ENCODE measurements at regions not wholly inside any gene's neighbourhood (a gene's known extent, or its start where the extent isn't known, plus 50 kb on each side); places are given as distances from the start of the nearest gene placed in this dataset.

DNA sequence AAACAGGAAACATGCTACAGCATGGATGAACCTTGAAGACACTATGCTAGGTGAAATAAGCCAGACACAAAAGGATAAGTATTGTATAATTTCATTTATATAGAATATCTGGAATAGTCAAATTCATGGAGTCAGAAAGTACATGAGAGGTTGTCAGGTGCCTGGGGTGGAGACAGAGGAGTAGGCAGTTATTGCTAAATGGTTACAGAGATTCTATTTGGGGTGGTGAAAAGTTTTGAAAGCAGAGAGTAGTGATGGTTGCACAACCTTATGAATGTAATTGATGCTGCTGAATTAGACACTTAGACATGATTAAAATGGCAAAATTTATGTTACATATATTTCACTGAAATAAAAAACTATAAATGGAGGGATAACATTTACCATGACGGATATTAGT lies 197.4 kb downstream of the VAPA start:
- Histone ChIP-seq H3K4me3 (ENCODE audit: low read depth in 1 of 2, low read length in 2 of 2) (no peak overlapping the region), H3K4me1 (ENCODE audit: control insufficient read depth in 2 of 2, insufficient read depth in 2 of 2, low read length in 1 of 2) (no peaks in the 10 kb centered on the region), H3K9me3 (ENCODE audit: control insufficient read depth in 2 of 2, insufficient read depth in 1 of 2, low read depth in 1 of 2, low read length in 1 of 2) (no peaks in the 10 kb centered on the region), H3K27ac (ENCODE audit: low read depth in 2 of 2, low read length in 1 of 2) (no peak overlapping the region), H3K27me3 (ENCODE audit: control insufficient read depth in 1 of 2, insufficient read depth in 2 of 2, low read length in 2 of 2) (no peaks in the 10 kb centered on the region), H3K36me3 (ENCODE audit: control insufficient read depth in 2 of 2, insufficient read depth in 2 of 2, low read length in 1 of 2) (no peaks in the 10 kb centered on the region)
- 85 to 86% methylated on average over 1 of the region's 1 CpG for WGBS, 2 donors

- Histone ChIP-seq H3K27me3 (ENCODE audit: control insufficient read depth in 1 of 2, insufficient read depth in 2 of 2, low read length in 2 of 2) (no peaks in the 10 kb centered on the region), H3K4me1 (ENCODE audit: control insufficient read depth in 2 of 2, insufficient read depth in 2 of 2, low read length in 1 of 2) (no peaks in the 10 kb centered on the region), H3K27ac (ENCODE audit: low read depth in 2 of 2, low read length in 1 of 2) (no peak overlapping the region), H3K9me3 (ENCODE audit: control insufficient read depth in 2 of 2, insufficient read depth in 1 of 2, low read depth in 1 of 2, low read length in 1 of 2) (no peaks in the 10 kb centered on the region), H3K36me3 (ENCODE audit: control insufficient read depth in 2 of 2, insufficient read depth in 2 of 2, low read length in 1 of 2) (no peaks in the 10 kb centered on the region), H3K4me3 (ENCODE audit: low read depth in 1 of 2, low read length in 2 of 2) (no peak overlapping the region)
- WGBS, 2 donors, result 87 to 91% methylated on average over 10 of the region's 10 CpGs
Measured at GRCh38 chr18:10111944-10112343, 198.1 kb downstream of the VAPA start.

DNA sequence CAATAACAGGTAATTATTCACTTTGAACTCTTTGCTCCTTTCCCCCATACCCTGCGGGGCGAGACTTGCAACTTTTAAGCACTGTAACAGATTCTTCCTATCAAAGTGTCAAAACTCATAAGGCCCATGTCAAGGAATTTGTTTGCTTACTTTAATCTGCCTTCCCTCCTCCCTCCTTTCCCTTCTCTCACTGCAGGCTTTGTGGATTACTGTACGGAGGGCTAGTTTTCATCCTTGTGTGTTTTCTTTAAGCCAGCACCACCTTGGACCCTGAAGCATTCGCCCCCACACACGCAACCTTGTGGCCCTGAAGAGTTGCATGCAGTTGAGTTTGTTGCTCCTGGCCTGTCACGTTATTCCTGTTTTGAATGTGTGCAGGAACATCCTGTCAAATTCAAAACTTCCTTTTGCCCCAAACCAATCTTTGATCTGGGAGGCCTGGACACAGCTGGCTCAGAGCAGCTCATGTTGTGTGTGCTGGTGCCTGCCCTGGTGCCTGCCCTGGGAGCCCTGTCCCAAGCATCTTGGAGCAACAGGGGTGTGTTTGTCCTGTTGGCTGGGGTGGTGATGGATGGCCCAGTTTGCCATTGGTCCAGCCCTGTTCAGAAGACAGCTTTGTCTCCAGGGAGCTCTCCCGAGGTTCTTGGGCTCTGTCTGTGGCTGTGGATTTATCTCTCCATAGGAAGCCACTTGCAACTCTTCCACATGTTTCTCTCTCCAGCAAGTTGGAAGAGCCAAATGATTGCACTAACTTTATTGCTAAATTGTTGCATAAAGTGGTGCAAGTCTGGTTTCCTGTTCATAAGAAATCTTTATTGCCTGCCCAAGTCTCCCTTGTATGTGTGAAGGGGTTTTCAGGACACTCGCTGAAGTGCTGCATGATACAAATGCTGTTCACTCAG lies 199.6 kb downstream of the VAPA start:
- no peaks in the 10 kb centered on the region for H3K9me3 ChIP-seq (ENCODE audit: control insufficient read depth in 2 of 2, insufficient read depth in 1 of 2, low read depth in 1 of 2, low read length in 1 of 2)
- H3K4me1 ChIP-seq (ENCODE audit: control insufficient read depth in 2 of 2, insufficient read depth in 2 of 2, low read length in 1 of 2), result no peaks in the 10 kb centered on the region
- H3K27ac ChIP-seq (ENCODE audit: low read depth in 2 of 2, low read length in 1 of 2), result no peak overlapping the region
- H3K36me3 ChIP-seq (ENCODE audit: control insufficient read depth in 2 of 2, insufficient read depth in 2 of 2, low read length in 1 of 2), result no peaks in the 10 kb centered on the region
- no peak overlapping the region for H3K4me3 ChIP-seq (ENCODE audit: low read depth in 1 of 2, low read length in 2 of 2)
- WGBS, 2 donors, result 48 to 59% methylated on average over 8 of the region's 8 CpGs
- H3K27me3 ChIP-seq (ENCODE audit: control insufficient read depth in 1 of 2, insufficient read depth in 2 of 2, low read length in 2 of 2), result no peaks in the 10 kb centered on the region

GRCh38 chr18:10114717-10115463 lies 201.1 kb downstream of the VAPA start:
- WGBS, 2 donors, result 83% methylated on average over 6 of the region's 6 CpGs
- H3K36me3 ChIP-seq (ENCODE audit: control insufficient read depth in 2 of 2, insufficient read depth in 2 of 2, low read length in 1 of 2), result no peaks in the 10 kb centered on the region
- no peaks in the 10 kb centered on the region for H3K4me1 ChIP-seq (ENCODE audit: control insufficient read depth in 2 of 2, insufficient read depth in 2 of 2, low read length in 1 of 2)
- H3K4me3 ChIP-seq (ENCODE audit: low read depth in 1 of 2, low read length in 2 of 2), result no peak overlapping the region
- no peak overlapping the region for H3K27ac ChIP-seq (ENCODE audit: low read depth in 2 of 2, low read length in 1 of 2)
- H3K27me3 ChIP-seq (ENCODE audit: control insufficient read depth in 1 of 2, insufficient read depth in 2 of 2, low read length in 2 of 2), result no peaks in the 10 kb centered on the region
- H3K9me3 ChIP-seq (ENCODE audit: control insufficient read depth in 2 of 2, insufficient read depth in 1 of 2, low read depth in 1 of 2, low read length in 1 of 2), result no peaks in the 10 kb centered on the region

- Histone ChIP-seq H3K36me3 (ENCODE audit: control insufficient read depth in 2 of 2, insufficient read depth in 2 of 2, low read length in 1 of 2) (no peaks in the 10 kb centered on the region), H3K27ac (ENCODE audit: low read depth in 2 of 2, low read length in 1 of 2) (no peak overlapping the region), H3K4me1 (ENCODE audit: control insufficient read depth in 2 of 2, insufficient read depth in 2 of 2, low read length in 1 of 2) (peaks cover 0 to 4% of the 10 kb centered on the region in 2 donors), H3K9me3 (ENCODE audit: control insufficient read depth in 2 of 2, insufficient read depth in 1 of 2, low read depth in 1 of 2, low read length in 1 of 2) (no peaks in the 10 kb centered on the region), H3K4me3 (ENCODE audit: low read depth in 1 of 2, low read length in 2 of 2) (no peak overlapping the region), H3K27me3 (ENCODE audit: control insufficient read depth in 1 of 2, insufficient read depth in 2 of 2, low read length in 2 of 2) (no peaks in the 10 kb centered on the region)
- WGBS, 2 donors, result 94 to 96% methylated on average over 3 of the region's 3 CpGs
Measured at GRCh38 chr18:10116574-10116973, 202.8 kb downstream of the VAPA start.

DNA sequence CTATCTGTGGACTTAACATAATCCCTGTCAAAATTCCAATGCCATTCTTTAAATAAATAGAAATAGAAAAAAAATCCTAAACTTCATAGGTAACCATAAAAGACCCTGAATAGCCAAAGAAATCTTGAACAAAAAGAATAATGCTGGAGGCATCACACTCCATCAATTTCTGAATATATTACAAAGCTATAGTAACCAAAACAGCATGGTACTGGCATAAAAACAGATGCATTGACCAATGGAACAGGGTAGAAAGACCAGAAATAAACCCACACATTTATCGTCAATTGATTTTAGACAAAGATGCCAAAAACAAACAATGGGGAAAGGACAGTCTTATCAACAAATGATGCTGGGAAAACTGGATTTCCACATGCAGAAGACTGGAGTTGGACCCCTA lies 205.7 kb downstream of the VAPA start:
- WGBS, 2 donors, result 97 to 99% methylated on average over 1 of the region's 1 CpG
- no peaks in the 10 kb centered on the region for H3K27me3 ChIP-seq (ENCODE audit: control insufficient read depth in 1 of 2, insufficient read depth in 2 of 2, low read length in 2 of 2)
- no peaks in the 10 kb centered on the region for H3K9me3 ChIP-seq (ENCODE audit: control insufficient read depth in 2 of 2, insufficient read depth in 1 of 2, low read depth in 1 of 2, low read length in 1 of 2)
- H3K27ac ChIP-seq (ENCODE audit: low read depth in 2 of 2, low read length in 1 of 2), result no peak overlapping the region
- H3K36me3 ChIP-seq (ENCODE audit: control insufficient read depth in 2 of 2, insufficient read depth in 2 of 2, low read length in 1 of 2), result no peaks in the 10 kb centered on the region
- no peak overlapping the region for H3K4me3 ChIP-seq (ENCODE audit: low read depth in 1 of 2, low read length in 2 of 2)
- H3K4me1 ChIP-seq (ENCODE audit: control insufficient read depth in 2 of 2, insufficient read depth in 2 of 2, low read length in 1 of 2), result peaks cover 4 to 11% of the 10 kb centered on the region in 2 donors

DNA sequence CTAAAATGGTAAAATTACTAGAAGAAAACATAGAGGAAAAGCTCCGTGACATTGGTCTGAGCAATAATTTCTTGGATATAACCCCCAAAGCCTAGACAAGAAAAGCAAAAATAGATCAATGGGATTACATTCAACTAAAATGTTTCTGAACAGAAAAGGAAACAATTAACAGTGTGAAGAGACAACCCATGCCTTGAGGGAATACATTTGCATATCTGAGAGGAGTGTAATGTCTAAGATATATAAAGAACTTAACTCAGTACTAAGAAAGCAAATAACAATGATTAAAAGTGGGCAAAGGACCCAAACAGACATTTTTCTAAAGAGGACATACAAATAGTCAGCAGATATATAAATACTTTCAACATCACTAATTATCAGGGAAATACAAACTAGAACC lies 206.2 kb downstream of the VAPA start:
- Histone ChIP-seq H3K27ac (ENCODE audit: low read depth in 2 of 2, low read length in 1 of 2) (no peak overlapping the region), H3K36me3 (ENCODE audit: control insufficient read depth in 2 of 2, insufficient read depth in 2 of 2, low read length in 1 of 2) (no peaks in the 10 kb centered on the region), H3K4me1 (ENCODE audit: control insufficient read depth in 2 of 2, insufficient read depth in 2 of 2, low read length in 1 of 2) (peaks cover 4 to 11% of the 10 kb centered on the region in 2 donors), H3K4me3 (ENCODE audit: low read depth in 1 of 2, low read length in 2 of 2) (no peak overlapping the region), H3K27me3 (ENCODE audit: control insufficient read depth in 1 of 2, insufficient read depth in 2 of 2, low read length in 2 of 2) (no peaks in the 10 kb centered on the region), H3K9me3 (ENCODE audit: control insufficient read depth in 2 of 2, insufficient read depth in 1 of 2, low read depth in 1 of 2, low read length in 1 of 2) (no peaks in the 10 kb centered on the region)
- 90 to 94% methylated on average over 1 of the region's 1 CpG for WGBS, 2 donors

GRCh38 chr18:10120622-10121021 lies 206.8 kb downstream of the VAPA start:
- H3K4me1 ChIP-seq (ENCODE audit: control insufficient read depth in 2 of 2, insufficient read depth in 2 of 2, low read length in 1 of 2), result peaks cover 4 to 11% of the 10 kb centered on the region in 2 donors
- no peaks in the 10 kb centered on the region for H3K36me3 ChIP-seq (ENCODE audit: control insufficient read depth in 2 of 2, insufficient read depth in 2 of 2, low read length in 1 of 2)
- WGBS, 2 donors, result 60 to 61% methylated on average over 3 of the region's 3 CpGs
- no peak overlapping the region for H3K27ac ChIP-seq (ENCODE audit: low read depth in 2 of 2, low read length in 1 of 2)
- H3K9me3 ChIP-seq (ENCODE audit: control insufficient read depth in 2 of 2, insufficient read depth in 1 of 2, low read depth in 1 of 2, low read length in 1 of 2), result no peaks in the 10 kb centered on the region
- H3K27me3 ChIP-seq (ENCODE audit: control insufficient read depth in 1 of 2, insufficient read depth in 2 of 2, low read length in 2 of 2), result no peaks in the 10 kb centered on the region
- no peak overlapping the region for H3K4me3 ChIP-seq (ENCODE audit: low read depth in 1 of 2, low read length in 2 of 2)

DNA sequence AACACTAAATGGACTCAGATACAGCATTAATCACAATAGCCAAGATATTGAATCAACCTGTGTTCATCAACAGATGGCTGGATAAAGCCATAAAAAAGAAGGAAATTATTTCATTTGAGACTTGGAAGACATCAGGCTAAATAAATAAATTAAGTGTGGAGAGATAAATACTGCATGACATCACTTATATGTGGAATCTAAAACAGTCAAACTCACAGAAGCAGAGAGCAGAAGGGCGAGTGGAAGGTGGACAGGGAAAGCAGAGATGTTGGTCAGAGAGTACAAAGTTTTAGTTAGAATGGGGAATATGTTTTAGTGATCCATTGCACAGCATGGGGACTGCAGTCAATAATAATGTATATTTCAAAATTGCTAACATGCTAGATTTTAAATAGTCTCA lies 207.2 kb downstream of the VAPA start:
- Histone ChIP-seq H3K36me3 (ENCODE audit: control insufficient read depth in 2 of 2, insufficient read depth in 2 of 2, low read length in 1 of 2) (no peaks in the 10 kb centered on the region), H3K27me3 (ENCODE audit: control insufficient read depth in 1 of 2, insufficient read depth in 2 of 2, low read length in 2 of 2) (no peaks in the 10 kb centered on the region), H3K4me3 (ENCODE audit: low read depth in 1 of 2, low read length in 2 of 2) (no peak overlapping the region), H3K9me3 (ENCODE audit: control insufficient read depth in 2 of 2, insufficient read depth in 1 of 2, low read depth in 1 of 2, low read length in 1 of 2) (no peaks in the 10 kb centered on the region), H3K27ac (ENCODE audit: low read depth in 2 of 2, low read length in 1 of 2) (no peak overlapping the region), H3K4me1 (ENCODE audit: control insufficient read depth in 2 of 2, insufficient read depth in 2 of 2, low read length in 1 of 2) (peaks cover 4 to 11% of the 10 kb centered on the region in 2 donors)
- 68 to 81% methylated on average over 1 of the region's 1 CpG for WGBS, 2 donors
